Stimulated activated CD4-positive, alpha-beta T cell treated with anti-CD3 and anti-CD28 coated beads, Interleukin-2, amount 100 ng/mL, for 4 hours (primary cell): ENCODE measurements at regions not wholly inside any gene's neighbourhood (a gene's known extent, or its start where the extent isn't known, plus 50 kb on each side); places are given as distances from the start of the nearest gene placed in this dataset.
"Not testable (repeated sequence)": the region's sequence is repeated elsewhere in the genome, so short reads cannot be mapped to it uniquely, and the experiment has no call there.

Source experiments
- DNase-seq: peaks from one replicate; pipeline ENCODE4 v3.0.0-alpha.2; 2020; ENCODE audit warnings: low read depth

GRCh38 chr2:82226441-82226840 lies 1921.9 kb upstream of the LRRTM1 start:
- no peak for DNase-seq

GRCh38 chr2:82224301-82224940 lies 1919.9 kb upstream of the LRRTM1 start:
- no peak for DNase-seq

GRCh38 chr2:82215212-82215611 lies 1910.7 kb upstream of the LRRTM1 start:
- DNase-seq = no peak

DNA sequence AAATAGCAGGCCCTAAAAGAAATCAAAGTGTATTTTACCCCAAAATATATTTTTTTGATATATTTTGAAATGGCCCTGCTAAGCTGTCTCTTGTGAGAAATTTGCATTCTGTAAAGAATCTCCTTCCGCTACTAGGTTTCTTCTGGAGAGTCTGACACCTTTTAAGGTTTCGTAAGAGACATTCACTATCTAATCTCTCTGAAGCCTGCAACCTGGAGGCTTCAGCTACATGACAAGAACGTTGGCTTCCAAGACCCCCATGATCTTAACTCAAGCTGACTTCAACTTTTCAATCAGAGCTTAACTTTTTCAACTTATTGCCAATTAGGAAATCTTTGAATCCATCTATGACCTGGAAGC lies 1894.9 kb upstream of the LRRTM1 start:
- no peak for DNase-seq

DNA sequence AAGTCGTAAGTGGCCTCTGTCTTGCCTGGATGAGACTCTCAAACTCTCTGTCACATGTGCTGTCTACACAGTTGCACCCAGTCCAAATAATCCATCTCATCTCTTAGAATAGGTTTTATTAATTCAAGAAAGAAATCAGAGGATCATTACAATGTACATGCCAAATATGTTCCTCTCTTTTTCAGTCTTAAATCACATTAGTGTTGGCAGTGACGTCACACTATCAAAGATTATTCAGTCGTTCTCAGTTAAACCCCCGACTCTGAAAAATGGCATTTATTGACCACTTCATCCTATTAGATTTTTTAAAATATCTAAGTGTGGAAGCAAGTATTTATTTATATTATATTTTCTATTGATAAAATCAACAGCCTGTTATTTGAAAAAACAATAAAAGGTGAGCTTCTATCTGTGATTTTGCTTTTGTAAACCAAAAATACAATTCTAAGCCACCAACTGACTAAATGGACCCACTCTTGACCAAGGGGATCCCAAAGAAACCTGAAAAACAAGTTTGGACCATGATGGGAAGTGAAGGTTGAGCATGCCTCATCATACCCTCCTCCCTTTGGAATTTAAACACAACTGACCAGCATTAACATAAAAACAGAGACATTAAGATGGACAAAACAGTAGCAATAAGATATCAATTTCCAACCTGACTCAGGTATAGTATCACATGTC lies 1894.4 kb upstream of the LRRTM1 start:
- no peak for DNase-seq

DNA sequence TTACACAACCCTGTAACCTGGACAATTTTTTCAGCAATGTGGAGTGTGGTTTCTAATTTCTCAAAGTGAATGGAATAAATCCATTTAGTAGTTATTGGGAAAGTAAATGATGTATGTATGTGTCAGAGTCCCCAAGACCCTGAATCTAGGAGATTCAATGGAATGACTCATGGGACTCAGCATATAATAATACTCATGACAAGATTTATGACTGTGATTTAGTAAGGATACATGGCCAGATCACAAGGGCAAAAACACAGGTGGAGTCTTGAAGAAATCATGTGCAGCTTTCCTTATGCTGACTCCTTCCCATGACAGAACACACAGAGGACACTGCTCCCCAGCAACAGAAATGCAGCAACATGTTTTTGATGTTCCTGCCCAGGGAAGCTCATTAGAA lies 1877.7 kb upstream of the LRRTM1 start:
- DNase-seq = no peak

DNA sequence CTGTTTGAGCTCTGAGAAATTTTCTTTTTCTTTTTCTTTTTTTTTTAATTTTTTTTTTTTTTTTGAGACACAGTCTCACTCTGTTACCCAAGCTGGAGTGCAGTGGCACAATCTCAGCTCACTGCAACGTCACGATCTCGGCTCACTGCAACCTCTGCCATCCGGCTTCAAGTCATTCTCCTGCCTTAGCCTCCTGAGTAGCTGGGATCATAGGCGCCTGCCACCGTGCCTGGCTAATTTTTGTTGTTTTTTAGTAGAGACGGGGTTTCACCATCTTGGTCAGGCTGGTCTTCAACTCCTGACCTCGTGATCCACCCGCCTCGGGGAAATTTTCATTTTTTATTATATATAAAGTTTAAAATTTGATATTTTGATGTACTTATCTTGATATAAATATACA lies 1870.7 kb upstream of the LRRTM1 start:
- not testable (repeated sequence) for DNase-seq

- no peak for DNase-seq
Observed at GRCh38 chr2:82172483-82172882, 1867.9 kb upstream of the LRRTM1 start.

GRCh38 chr2:82169379-82169778 lies 1864.8 kb upstream of the LRRTM1 start:
- DNase-seq = no peak

DNA sequence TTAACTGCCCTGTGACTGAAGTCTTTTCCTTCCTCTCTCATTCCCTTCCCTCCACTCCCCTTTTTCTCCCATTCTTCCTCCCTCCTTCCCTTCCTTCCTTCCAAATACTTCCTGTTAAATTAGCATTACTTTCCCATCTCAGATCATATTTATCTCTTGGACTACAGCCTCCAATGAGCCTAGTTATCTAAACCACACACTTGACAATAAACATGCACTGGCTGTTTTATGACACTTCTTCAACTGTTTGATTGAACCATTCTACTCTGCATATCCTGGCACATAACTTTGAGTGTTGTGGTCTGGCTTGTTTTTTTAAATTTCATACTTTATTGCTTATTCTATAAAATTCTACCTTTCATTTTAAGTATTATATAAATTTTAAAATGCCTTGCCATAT lies 1860.8 kb upstream of the LRRTM1 start:
- DNase-seq = no peak

GRCh38 chr2:82158150-82158549 lies 1853.6 kb upstream of the LRRTM1 start:
- DNase-seq = no peak

DNA sequence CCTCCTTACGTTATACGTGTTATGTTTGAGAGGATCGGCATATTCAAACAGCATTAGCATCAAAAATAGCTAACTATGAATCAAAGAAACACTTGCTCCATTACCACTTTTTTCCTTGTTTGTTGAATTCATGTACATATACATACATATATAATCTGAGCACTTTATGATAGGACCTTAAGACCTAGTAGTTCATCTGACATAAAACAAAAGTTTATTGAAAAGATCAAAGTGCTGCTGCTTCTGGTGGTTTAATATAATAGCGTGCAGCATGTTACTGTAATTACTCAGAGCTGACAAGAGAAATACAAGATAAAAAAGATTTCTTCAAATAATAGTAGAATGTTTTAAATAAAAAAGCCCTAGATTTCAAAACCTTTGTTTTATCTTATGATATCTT lies 1850.9 kb upstream of the LRRTM1 start:
- no peak for DNase-seq

- DNase-seq = no peak
Observed at GRCh38 chr2:82143343-82143742, 1838.8 kb upstream of the LRRTM1 start.

DNA sequence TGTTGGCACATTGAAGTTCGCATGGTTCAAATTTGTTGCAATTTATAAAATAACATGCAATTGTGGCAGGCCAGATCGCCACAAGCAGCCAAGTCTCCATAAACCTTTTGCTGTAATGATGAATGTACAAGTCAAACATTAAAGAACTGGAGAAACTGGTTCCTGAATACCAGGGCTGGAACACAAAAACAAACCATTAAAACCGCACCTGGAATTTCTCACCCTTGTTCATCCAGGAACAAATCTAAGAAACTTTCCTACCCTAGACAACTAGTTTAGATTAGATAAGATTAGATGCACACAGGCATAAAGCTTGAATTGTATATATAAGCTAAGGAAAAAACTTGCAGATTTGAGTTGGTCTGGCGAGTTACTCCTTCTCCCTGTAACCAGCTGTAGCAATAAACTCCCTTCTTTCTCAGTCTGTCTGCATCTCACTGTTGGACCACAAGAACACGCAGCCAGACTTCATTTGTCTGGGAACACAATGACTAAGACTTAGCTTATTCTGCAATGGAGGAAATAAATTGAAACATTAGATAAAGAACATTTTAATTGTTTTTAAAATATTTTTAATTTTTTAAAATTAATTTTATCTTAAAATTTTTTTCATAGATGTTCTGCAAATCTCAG lies 1835.5 kb upstream of the LRRTM1 start:
- DNase-seq = no peak

- DNase-seq = no peak
Observed at GRCh38 chr2:82137441-82137840, 1832.9 kb upstream of the LRRTM1 start.

- DNase-seq = no peak
Observed at GRCh38 chr2:82128051-82128450, 1823.5 kb upstream of the LRRTM1 start.

DNA sequence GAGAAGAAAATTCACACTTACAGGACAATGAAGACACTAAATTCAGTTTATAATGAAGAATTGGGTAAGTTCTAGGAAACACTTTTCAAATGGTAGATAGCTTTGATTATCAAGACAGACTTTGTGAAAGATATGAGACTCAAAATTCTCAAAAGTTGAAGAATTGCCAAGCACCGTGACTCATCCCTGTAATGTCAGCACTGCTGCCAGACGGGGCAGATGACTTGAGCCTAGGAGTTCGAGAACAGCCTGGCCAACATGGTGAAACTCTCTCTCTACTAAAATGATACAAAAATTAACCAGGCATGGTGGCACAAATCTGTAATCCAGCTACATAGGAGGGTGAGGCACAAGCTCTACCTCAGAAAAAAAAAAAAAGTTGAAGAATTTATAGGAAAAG lies 1820.1 kb upstream of the LRRTM1 start:
- DNase-seq = no peak

DNA sequence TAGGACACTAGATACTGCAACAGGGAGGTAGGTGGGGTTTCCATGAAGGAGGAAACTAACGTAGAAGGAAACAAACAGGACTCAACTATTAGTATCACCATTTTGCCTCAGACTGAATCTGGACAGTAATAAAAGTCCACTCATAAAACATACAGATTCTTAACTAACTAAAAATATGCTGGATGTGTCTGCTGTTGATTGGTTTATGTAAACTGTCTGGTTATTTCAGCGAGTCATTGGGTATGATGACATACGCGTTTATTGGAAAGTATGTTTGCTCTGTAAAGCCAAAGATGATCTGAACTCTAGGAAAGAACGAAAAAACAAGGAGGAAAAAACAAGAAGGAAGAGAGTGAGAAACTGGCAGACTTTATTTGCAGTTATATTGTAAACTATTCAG lies 1816.1 kb upstream of the LRRTM1 start:
- DNase-seq = no peak

DNA sequence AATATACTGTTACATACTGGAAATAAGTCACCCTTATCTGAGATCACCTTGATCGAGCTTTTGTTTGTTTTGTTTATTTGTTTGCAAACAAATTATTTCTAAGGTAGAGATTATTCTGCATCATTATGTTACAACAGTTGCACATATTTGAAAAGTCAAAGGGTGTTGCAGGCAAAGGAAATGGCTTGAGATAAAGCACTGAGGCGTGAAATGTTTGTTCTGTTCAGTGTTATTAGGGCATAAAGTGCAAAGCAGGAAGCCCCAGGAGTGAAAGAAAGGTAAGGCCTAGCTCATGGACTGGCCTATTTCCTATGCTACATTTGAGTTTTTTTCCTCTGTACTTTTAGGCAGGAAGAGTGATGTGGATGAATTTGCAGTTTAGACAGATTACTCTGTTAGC lies 1815.6 kb upstream of the LRRTM1 start:
- no peak for DNase-seq

DNA sequence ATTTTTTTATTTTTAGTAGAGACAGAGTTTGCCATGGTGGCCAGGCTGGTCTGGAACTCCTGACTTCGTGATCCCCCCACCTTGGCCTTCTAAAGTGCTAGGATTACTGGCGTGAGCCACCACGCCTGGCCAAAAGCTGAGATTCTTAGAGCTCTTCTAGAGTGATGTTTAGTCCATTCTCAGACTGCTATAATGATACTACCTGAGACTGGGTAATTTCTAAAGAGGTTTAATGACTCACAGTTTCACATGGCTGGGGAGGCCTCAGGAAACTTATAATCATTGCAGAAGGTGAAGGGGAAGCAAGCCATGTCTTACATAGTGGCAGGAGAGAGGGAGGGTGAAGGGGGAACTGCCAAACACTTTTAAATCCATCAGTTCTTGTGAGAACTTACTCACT lies 1804.9 kb upstream of the LRRTM1 start:
- DNase-seq = no peak

- DNase-seq = no peak
Observed at GRCh38 chr2:82098617-82099016, 1794.1 kb upstream of the LRRTM1 start.

DNA sequence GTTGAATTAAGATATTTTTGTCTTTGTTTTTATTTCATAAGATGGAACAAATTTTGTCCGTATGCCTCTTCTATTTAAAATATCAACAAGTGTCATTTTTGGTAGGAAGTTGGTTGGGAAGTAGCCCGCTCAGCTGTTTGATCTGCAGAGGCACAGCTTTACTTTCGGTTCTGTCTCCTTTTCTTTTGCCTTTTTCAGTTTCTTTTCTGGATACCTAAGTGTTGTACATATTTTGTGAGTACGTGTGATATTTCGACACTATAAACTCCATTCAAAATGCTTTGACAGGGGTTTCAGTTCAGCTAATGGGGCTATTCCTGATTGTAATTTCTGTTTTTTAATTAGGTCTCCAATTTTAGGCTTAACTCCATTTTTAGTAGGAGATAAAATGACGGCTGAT lies 1785.0 kb upstream of the LRRTM1 start:
- no peak for DNase-seq

- no peak for DNase-seq
Observed at GRCh38 chr2:82084679-82085392, 1780.3 kb upstream of the LRRTM1 start.
